ENCODE measurements at regions not wholly inside any gene's neighbourhood (a gene's known extent, or its start where the extent isn't known, plus 50 kb on each side); places are given as distances from the start of the nearest gene placed in this dataset.
"Not testable (repeated sequence)": the region's sequence is repeated elsewhere in the genome, so short reads cannot be mapped to it uniquely, and the experiment has no call there.

- no peaks in the 10 kb centered on the region for H3K27me3 ChIP-seq
- TF ChIP-seq POLR2A (IDR thresholded peaks at IDR 0.05) (no peak), CTCF (IDR thresholded peaks at IDR 0.05) (no peak)
- no peak overlapping the region for H3K4me3 ChIP-seq
- no peak for DNase-seq
- H3K4me1 ChIP-seq, result no peaks in the 10 kb centered on the region
- H3K27ac ChIP-seq, result no peak overlapping the region
- intact Hi-C loops (cut with DNase I; ENCODE audit: low total_unique reads), result no loop called here
- no peaks in the 10 kb centered on the region for H3K36me3 ChIP-seq (ENCODE audit: low read depth, missing control alignments)
- H3K9me3 ChIP-seq, result no peaks in the 10 kb centered on the region
- WGBS, 2 donors, result 69 to 84% methylated on average over 2 of the region's 2 CpGs
Observed at GRCh38 chr3:35307296-35307695, 332.0 kb upstream of the ARPP21 start.

- intact Hi-C loops (cut with DNase I; ENCODE audit: low total_unique reads); H3K4me1 ChIP-seq; H3K27ac ChIP-seq; DNase-seq; H3K36me3 ChIP-seq (ENCODE audit: low read depth, missing control alignments); H3K27me3 ChIP-seq; H3K4me3 ChIP-seq; H3K9me3 ChIP-seq: not testable (repeated sequence)
- 94 to 95% methylated on average over 2 of the region's 2 CpGs for WGBS, 2 donors
Observed at GRCh38 chr3:35316841-35317240, 322.5 kb upstream of the ARPP21 start.

- Histone ChIP-seq H3K27me3 (no peaks in the 10 kb centered on the region), H3K4me3 (no peak overlapping the region), H3K27ac (no peak overlapping the region), H3K9me3 (no peaks in the 10 kb centered on the region), H3K36me3 (ENCODE audit: low read depth, missing control alignments) (no peaks in the 10 kb centered on the region), H3K4me1 (no peaks in the 10 kb centered on the region)
- DNase-seq, result no peak
- intact Hi-C loops (cut with DNase I; ENCODE audit: low total_unique reads), result no loop called here
- WGBS, 2 donors, result 71 to 96% methylated on average over 1 of the region's 1 CpG
- TF ChIP-seq CTCF (IDR thresholded peaks at IDR 0.05), result no peak
- TF ChIP-seq POLR2A (IDR thresholded peaks at IDR 0.05), result no peak
Observed at GRCh38 chr3:35320646-35321407, 318.5 kb upstream of the ARPP21 start.

- no peak for TF ChIP-seq POLR2A (IDR thresholded peaks at IDR 0.05)
- no peak for TF ChIP-seq CTCF (IDR thresholded peaks at IDR 0.05)
- intact Hi-C loops (cut with DNase I; ENCODE audit: low total_unique reads), result no loop called here
- Histone ChIP-seq H3K27me3 (no peaks in the 10 kb centered on the region), H3K36me3 (ENCODE audit: low read depth, missing control alignments) (no peaks in the 10 kb centered on the region), H3K4me3 (no peak overlapping the region), H3K4me1 (no peaks in the 10 kb centered on the region), H3K27ac (no peak overlapping the region), H3K9me3 (no peaks in the 10 kb centered on the region)
- no peak for DNase-seq
- 63 to 65% methylated on average over 4 of the region's 4 CpGs for WGBS, 2 donors
Observed at GRCh38 chr3:35322070-35322469, 317.3 kb upstream of the ARPP21 start.

GRCh38 chr3:35335703-35336102 lies 303.6 kb upstream of the ARPP21 start:
- WGBS, 2 donors, result 93 to 94% methylated on average over 3 of the region's 3 CpGs
- intact Hi-C loops (cut with DNase I; ENCODE audit: low total_unique reads), result no loop called here
- H3K4me3 ChIP-seq, result no peak overlapping the region
- H3K9me3 ChIP-seq, result no peaks in the 10 kb centered on the region
- no peaks in the 10 kb centered on the region for H3K27me3 ChIP-seq
- DNase-seq, result no peak
- no peaks in the 10 kb centered on the region for H3K36me3 ChIP-seq (ENCODE audit: low read depth, missing control alignments)
- no peak for TF ChIP-seq CTCF (IDR thresholded peaks at IDR 0.05)
- H3K27ac ChIP-seq, result no peak overlapping the region
- no peaks in the 10 kb centered on the region for H3K4me1 ChIP-seq
